ENCODE measurements at regions not wholly inside any gene's neighbourhood (a gene's known extent, or its start where the extent isn't known, plus 50 kb on each side); places are given as distances from the start of the nearest gene placed in this dataset.

- Histone ChIP-seq H3K79me2 (ENCODE audit: control insufficient read depth, insufficient read depth, low read length, unreplicated experiment) (no peaks in the 10 kb centered on the region), H3K4me1 (ENCODE audit: control insufficient read depth, insufficient read depth, low read length, unreplicated experiment) (no peaks in the 10 kb centered on the region), H2AFZ (ENCODE audit: low read length, unreplicated experiment) (no peak overlapping the region), H3K4me3 (ENCODE audit: low read depth, low read length) (no peak overlapping the region), H3K36me3 (ENCODE audit: insufficient read depth, low read length) (no peaks in the 10 kb centered on the region), H3K27me3 (ENCODE audit: insufficient read depth, low read length) (no peaks in the 10 kb centered on the region), H3K27ac (ENCODE audit: low read depth, low read length) (no peak overlapping the region)
These were observed 750.6 kb downstream of the DIAPH3 start for GRCh38 chr13:59413126-59413525.

- H3K27ac ChIP-seq (ENCODE audit: low read depth, low read length) = no peak overlapping the region
- no peaks in the 10 kb centered on the region for H3K4me1 ChIP-seq (ENCODE audit: control insufficient read depth, insufficient read depth, low read length, unreplicated experiment)
- no peak overlapping the region for H2AFZ ChIP-seq (ENCODE audit: low read length, unreplicated experiment)
- no peak overlapping the region for H3K4me3 ChIP-seq (ENCODE audit: low read depth, low read length)
- H3K27me3 ChIP-seq (ENCODE audit: insufficient read depth, low read length) = no peaks in the 10 kb centered on the region
- H3K79me2 ChIP-seq (ENCODE audit: control insufficient read depth, insufficient read depth, low read length, unreplicated experiment) = no peaks in the 10 kb centered on the region
- no peaks in the 10 kb centered on the region for H3K36me3 ChIP-seq (ENCODE audit: insufficient read depth, low read length)
These were observed 749.7 kb downstream of the DIAPH3 start for GRCh38 chr13:59414006-59414405.

GRCh38 chr13:59415498-59415897 lies 748.2 kb downstream of the DIAPH3 start:
- Histone ChIP-seq H3K4me3 (ENCODE audit: low read depth, low read length) (no peak overlapping the region), H3K79me2 (ENCODE audit: control insufficient read depth, insufficient read depth, low read length, unreplicated experiment) (no peaks in the 10 kb centered on the region), H3K27me3 (ENCODE audit: insufficient read depth, low read length) (no peaks in the 10 kb centered on the region), H3K4me1 (ENCODE audit: control insufficient read depth, insufficient read depth, low read length, unreplicated experiment) (no peaks in the 10 kb centered on the region), H2AFZ (ENCODE audit: low read length, unreplicated experiment) (no peak overlapping the region), H3K27ac (ENCODE audit: low read depth, low read length) (no peak overlapping the region), H3K36me3 (ENCODE audit: insufficient read depth, low read length) (no peaks in the 10 kb centered on the region)

GRCh38 chr13:59416561-59416960 lies 747.2 kb downstream of the DIAPH3 start:
- Histone ChIP-seq H2AFZ (ENCODE audit: low read length, unreplicated experiment) (no peak overlapping the region), H3K27ac (ENCODE audit: low read depth, low read length) (no peak overlapping the region), H3K4me3 (ENCODE audit: low read depth, low read length) (no peak overlapping the region), H3K4me1 (ENCODE audit: control insufficient read depth, insufficient read depth, low read length, unreplicated experiment) (no peaks in the 10 kb centered on the region), H3K27me3 (ENCODE audit: insufficient read depth, low read length) (no peaks in the 10 kb centered on the region), H3K36me3 (ENCODE audit: insufficient read depth, low read length) (no peaks in the 10 kb centered on the region), H3K79me2 (ENCODE audit: control insufficient read depth, insufficient read depth, low read length, unreplicated experiment) (no peaks in the 10 kb centered on the region)

- H3K27me3 ChIP-seq (ENCODE audit: insufficient read depth, low read length) = no peaks in the 10 kb centered on the region
- no peaks in the 10 kb centered on the region for H3K79me2 ChIP-seq (ENCODE audit: control insufficient read depth, insufficient read depth, low read length, unreplicated experiment)
- no peaks in the 10 kb centered on the region for H3K36me3 ChIP-seq (ENCODE audit: insufficient read depth, low read length)
- no peak overlapping the region for H3K4me3 ChIP-seq (ENCODE audit: low read depth, low read length)
- H2AFZ ChIP-seq (ENCODE audit: low read length, unreplicated experiment) = no peak overlapping the region
- peaks cover 27% of the 10 kb centered on the region for H3K4me1 ChIP-seq (ENCODE audit: control insufficient read depth, insufficient read depth, low read length, unreplicated experiment)
- H3K27ac ChIP-seq (ENCODE audit: low read depth, low read length) = no peak overlapping the region
These were observed 741.1 kb downstream of the DIAPH3 start for GRCh38 chr13:59422646-59423045.

GRCh38 chr13:59423708-59424340 lies 739.9 kb downstream of the DIAPH3 start:
- no peaks in the 10 kb centered on the region for H3K36me3 ChIP-seq (ENCODE audit: insufficient read depth, low read length)
- no peak overlapping the region for H2AFZ ChIP-seq (ENCODE audit: low read length, unreplicated experiment)
- no peaks in the 10 kb centered on the region for H3K27me3 ChIP-seq (ENCODE audit: insufficient read depth, low read length)
- peaks cover 27% of the 10 kb centered on the region for H3K4me1 ChIP-seq (ENCODE audit: control insufficient read depth, insufficient read depth, low read length, unreplicated experiment)
- peak overlapping the region; percentile 94 for H3K27ac ChIP-seq (ENCODE audit: low read depth, low read length)
- no peak overlapping the region for H3K4me3 ChIP-seq (ENCODE audit: low read depth, low read length)
- H3K79me2 ChIP-seq (ENCODE audit: control insufficient read depth, insufficient read depth, low read length, unreplicated experiment) = no peaks in the 10 kb centered on the region

- Histone ChIP-seq H3K27ac (ENCODE audit: low read depth, low read length) (peak overlapping the region; percentile 94), H3K36me3 (ENCODE audit: insufficient read depth, low read length) (no peaks in the 10 kb centered on the region), H3K27me3 (ENCODE audit: insufficient read depth, low read length) (no peaks in the 10 kb centered on the region), H3K4me1 (ENCODE audit: control insufficient read depth, insufficient read depth, low read length, unreplicated experiment) (peaks cover 27% of the 10 kb centered on the region), H2AFZ (ENCODE audit: low read length, unreplicated experiment) (no peak overlapping the region), H3K79me2 (ENCODE audit: control insufficient read depth, insufficient read depth, low read length, unreplicated experiment) (no peaks in the 10 kb centered on the region), H3K4me3 (ENCODE audit: low read depth, low read length) (peak overlapping the region; percentile 48; the same call in 1 of the 2 replicates)
These were observed 739.1 kb downstream of the DIAPH3 start for GRCh38 chr13:59424661-59425060.

- Histone ChIP-seq H3K36me3 (ENCODE audit: insufficient read depth, low read length) (no peaks in the 10 kb centered on the region), H3K79me2 (ENCODE audit: control insufficient read depth, insufficient read depth, low read length, unreplicated experiment) (no peaks in the 10 kb centered on the region), H3K4me3 (ENCODE audit: low read depth, low read length) (peak overlapping the region; percentile 48; the same call in 1 of the 2 replicates), H3K27me3 (ENCODE audit: insufficient read depth, low read length) (no peaks in the 10 kb centered on the region), H2AFZ (ENCODE audit: low read length, unreplicated experiment) (no peak overlapping the region), H3K27ac (ENCODE audit: low read depth, low read length) (peak overlapping the region; percentile 94), H3K4me1 (ENCODE audit: control insufficient read depth, insufficient read depth, low read length, unreplicated experiment) (peaks cover 27% of the 10 kb centered on the region)
These were observed 738.5 kb downstream of the DIAPH3 start for GRCh38 chr13:59425211-59425741.

- Histone ChIP-seq H3K79me2 (ENCODE audit: control insufficient read depth, insufficient read depth, low read length, unreplicated experiment) (no peaks in the 10 kb centered on the region), H3K4me1 (ENCODE audit: control insufficient read depth, insufficient read depth, low read length, unreplicated experiment) (no peaks in the 10 kb centered on the region), H3K4me3 (ENCODE audit: low read depth, low read length) (no peak overlapping the region), H3K27me3 (ENCODE audit: insufficient read depth, low read length) (no peaks in the 10 kb centered on the region), H3K36me3 (ENCODE audit: insufficient read depth, low read length) (no peaks in the 10 kb centered on the region), H2AFZ (ENCODE audit: low read length, unreplicated experiment) (no peak overlapping the region), H3K27ac (ENCODE audit: low read depth, low read length) (no peak overlapping the region)
These were observed 728.7 kb downstream of the DIAPH3 start for GRCh38 chr13:59435024-59435423.

- Histone ChIP-seq H3K36me3 (ENCODE audit: insufficient read depth, low read length) (no peaks in the 10 kb centered on the region), H3K4me1 (ENCODE audit: control insufficient read depth, insufficient read depth, low read length, unreplicated experiment) (no peaks in the 10 kb centered on the region), H3K4me3 (ENCODE audit: low read depth, low read length) (no peak overlapping the region), H3K27me3 (ENCODE audit: insufficient read depth, low read length) (no peaks in the 10 kb centered on the region), H3K27ac (ENCODE audit: low read depth, low read length) (no peak overlapping the region), H2AFZ (ENCODE audit: low read length, unreplicated experiment) (no peak overlapping the region), H3K79me2 (ENCODE audit: control insufficient read depth, insufficient read depth, low read length, unreplicated experiment) (no peaks in the 10 kb centered on the region)
These were observed 726.0 kb downstream of the DIAPH3 start for GRCh38 chr13:59437544-59438301.
